Muscle of leg (tissue), 3 donors: ENCODE measurements at regions not wholly inside any gene's neighbourhood (a gene's known extent, or its start where the extent isn't known, plus 50 kb on each side); places are given as distances from the start of the nearest gene placed in this dataset.
"Not testable (repeated sequence)": the region's sequence is repeated elsewhere in the genome, so short reads cannot be mapped to it uniquely, and the experiment has no call there.

Source experiments
- DNase-seq: peaks from one replicate; pipeline ENCODE4 v3.0.0; 2013
- H3K27ac ChIP-seq: one replicate; pipeline ENCODE4 v1.5.1; 2013; ENCODE audit warnings: mild to moderate bottlenecking, low read length, control low read depth
- H3K27me3 ChIP-seq: one replicate; pipeline ENCODE4 v1.6.1; 2013; ENCODE audit warnings: low read length; ENCODE audit not compliant: control insufficient read depth, insufficient read depth
- H3K36me3 ChIP-seq: one replicate; pipeline ENCODE4 v1.6.1; 2013; ENCODE audit warnings: low read length; ENCODE audit not compliant: control insufficient read depth, insufficient read depth
- H3K4me1 ChIP-seq: one replicate; pipeline ENCODE4 v1.6.1; 2013; ENCODE audit warnings: low read length; ENCODE audit not compliant: control insufficient read depth, insufficient read depth
- H3K4me3 ChIP-seq: one replicate; pipeline ENCODE4 v1.5.1; 2013; ENCODE audit warnings: low read length, control low read depth
- H3K9me3 ChIP-seq: replicated peaks from 2 replicates; pipeline ENCODE4 v1.6.1; 2013; ENCODE audit warnings: low read depth, low read length; ENCODE audit not compliant: control insufficient read depth
- WGBS: methylation state at CpG from one replicate; pipeline ENCODE4 v1.1.5; 2013; ENCODE audit warnings: missing lambda C conversion rate; ENCODE audit not compliant: insufficient coverage; 5-methylcytosine and 5-hydroxymethylcytosine counted together

DNA sequence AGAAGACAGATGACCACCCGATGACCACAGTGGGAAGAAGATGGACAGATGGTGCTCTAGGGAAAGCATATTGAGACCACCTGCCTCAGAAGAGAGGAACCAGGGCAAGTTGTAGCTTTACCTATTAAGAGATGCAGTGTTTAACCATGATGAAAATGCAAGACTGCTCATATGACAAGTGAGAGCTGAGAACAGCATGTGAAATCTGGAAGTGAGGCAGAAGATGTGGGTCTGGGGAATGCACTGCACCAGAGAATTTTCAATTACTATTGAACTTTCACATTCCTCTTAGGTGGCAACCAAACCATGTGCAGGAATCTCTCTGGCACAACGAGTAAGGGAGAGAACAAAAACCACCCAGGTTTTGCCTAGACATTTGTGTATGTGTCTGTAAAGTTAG is 184.8 kb upstream of the CRIM1 start:
- no peaks in the 10 kb centered on the region for H3K9me3 ChIP-seq
- no peak overlapping the region for H3K4me3 ChIP-seq
- 86% methylated on average over 1 of the region's 2 CpGs for WGBS
- H3K36me3 ChIP-seq, result no peaks in the 10 kb centered on the region
- no peaks in the 10 kb centered on the region for H3K4me1 ChIP-seq
- no peak for DNase-seq
- no peaks in the 10 kb centered on the region for H3K27me3 ChIP-seq
- no peak overlapping the region for H3K27ac ChIP-seq

DNA sequence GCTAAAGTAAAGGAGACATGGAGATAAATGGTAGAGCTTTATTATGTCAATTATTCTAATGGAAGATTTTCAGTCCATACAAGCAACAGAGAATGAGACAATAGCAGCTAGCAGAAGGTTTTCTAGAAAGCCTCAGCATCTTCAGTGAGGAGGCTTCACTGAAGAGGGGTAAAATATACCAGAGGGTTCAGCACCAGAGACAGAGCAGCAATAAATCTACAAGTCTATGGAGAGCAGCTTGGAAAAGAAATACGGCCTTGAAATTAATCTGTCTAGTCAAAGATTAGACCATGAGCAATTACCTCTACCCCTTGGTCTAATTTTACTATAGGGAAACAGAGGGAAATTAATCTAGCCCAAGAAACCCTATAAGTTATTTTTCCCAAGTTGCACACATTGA is 185.7 kb upstream of the CRIM1 start:
- H3K36me3 ChIP-seq, result no peaks in the 10 kb centered on the region
- no peak for DNase-seq
- H3K4me3 ChIP-seq, result no peak overlapping the region
- no peaks in the 10 kb centered on the region for H3K4me1 ChIP-seq
- H3K9me3 ChIP-seq, result no peaks in the 10 kb centered on the region
- H3K27me3 ChIP-seq, result no peaks in the 10 kb centered on the region
- no CpG with 5 or more reads among the region's 1 CpG for WGBS
- H3K27ac ChIP-seq, result no peak overlapping the region

DNA sequence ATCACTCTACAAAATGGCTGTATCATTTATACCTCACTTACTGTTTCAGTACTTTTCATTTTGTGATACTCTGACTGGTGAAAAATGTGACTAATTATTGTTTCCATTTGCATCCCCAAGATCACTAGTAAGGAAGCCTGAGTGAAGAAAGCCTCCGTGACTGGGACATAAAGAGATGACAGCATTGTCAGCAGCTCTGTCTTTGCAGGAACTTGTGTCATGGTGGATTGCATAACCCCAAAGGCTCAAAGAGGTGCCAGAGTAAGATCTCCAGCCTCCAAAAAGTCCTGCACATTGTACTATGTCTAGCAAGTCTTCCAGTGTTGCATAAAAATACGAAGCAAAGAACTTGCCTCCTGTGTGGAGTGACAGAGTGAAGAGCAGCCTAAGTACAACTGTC is 187.5 kb upstream of the CRIM1 start:
- H3K4me1 ChIP-seq, result no peaks in the 10 kb centered on the region
- no peaks in the 10 kb centered on the region for H3K27me3 ChIP-seq
- no peaks in the 10 kb centered on the region for H3K36me3 ChIP-seq
- no peak for DNase-seq
- no peaks in the 10 kb centered on the region for H3K9me3 ChIP-seq
- WGBS, result 63% methylated on average over 2 of the region's 2 CpGs
- H3K27ac ChIP-seq, result no peak overlapping the region
- no peak overlapping the region for H3K4me3 ChIP-seq

DNA sequence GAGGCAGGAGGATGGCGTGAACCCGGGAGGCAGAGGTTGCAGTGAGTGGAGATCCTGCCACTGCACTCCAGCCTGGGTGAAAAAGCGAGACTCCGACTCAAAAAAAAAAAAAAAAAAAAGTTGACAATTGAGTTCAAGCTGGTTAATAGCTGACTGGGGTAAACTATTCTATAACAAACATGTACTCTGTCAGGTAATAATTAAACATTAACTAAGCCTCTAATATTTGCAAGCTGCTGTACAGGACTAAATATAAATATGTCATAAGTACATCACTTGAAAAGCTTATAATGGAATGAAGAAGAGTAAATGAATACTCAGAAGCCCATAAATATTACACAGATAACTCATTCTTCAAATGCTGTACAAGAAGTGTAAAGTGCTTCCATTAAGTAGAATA is 190.4 kb upstream of the CRIM1 start:
- WGBS, result no CpG with 5 or more reads among the region's 4 CpGs
- no peak for DNase-seq
- Histone ChIP-seq H3K9me3 (no peaks in the 10 kb centered on the region), H3K4me3 (no peak overlapping the region), H3K4me1 (no peaks in the 10 kb centered on the region), H3K27ac (no peak overlapping the region), H3K36me3 (no peaks in the 10 kb centered on the region), H3K27me3 (no peaks in the 10 kb centered on the region)

DNA sequence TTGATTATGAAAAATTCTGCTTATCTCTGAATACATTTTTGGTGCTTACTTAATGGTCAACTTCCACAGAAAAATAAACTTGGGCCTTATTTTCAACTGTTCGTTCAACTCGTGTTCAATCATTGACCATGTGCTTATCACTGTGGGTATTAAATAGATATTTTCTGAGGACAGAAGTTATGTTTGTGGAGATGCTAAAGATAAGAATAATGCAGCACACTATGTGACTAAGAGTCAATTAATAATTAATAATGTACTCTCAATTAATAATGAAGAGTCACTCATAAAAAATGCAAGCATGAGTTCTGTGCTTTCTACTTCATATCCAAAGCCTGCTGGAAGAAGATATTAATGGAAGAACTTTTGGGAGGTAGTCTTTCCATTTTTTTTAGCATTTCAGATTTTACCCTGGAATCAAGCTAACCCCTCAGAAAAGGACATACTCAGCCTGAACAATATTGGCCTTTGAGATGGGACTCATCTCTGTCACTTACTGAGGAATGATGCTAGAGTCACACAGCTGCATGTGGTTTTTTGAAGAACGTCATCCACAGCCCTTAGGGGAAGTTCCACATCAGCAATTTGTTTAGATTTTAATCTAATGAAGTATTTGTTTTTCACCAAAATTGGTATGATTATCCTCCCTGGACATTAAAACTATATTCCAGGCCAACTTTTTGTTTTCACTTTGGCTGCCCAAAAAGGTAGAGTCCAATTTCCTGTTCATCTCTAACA is 191.9 kb upstream of the CRIM1 start:
- Histone ChIP-seq H3K9me3 (no peaks in the 10 kb centered on the region), H3K4me3 (no peak overlapping the region), H3K27me3 (no peaks in the 10 kb centered on the region), H3K36me3 (no peaks in the 10 kb centered on the region), H3K27ac (no peak overlapping the region), H3K4me1 (no peaks in the 10 kb centered on the region)
- no CpG with 5 or more reads among the region's 3 CpGs for WGBS
- no peak for DNase-seq

DNA sequence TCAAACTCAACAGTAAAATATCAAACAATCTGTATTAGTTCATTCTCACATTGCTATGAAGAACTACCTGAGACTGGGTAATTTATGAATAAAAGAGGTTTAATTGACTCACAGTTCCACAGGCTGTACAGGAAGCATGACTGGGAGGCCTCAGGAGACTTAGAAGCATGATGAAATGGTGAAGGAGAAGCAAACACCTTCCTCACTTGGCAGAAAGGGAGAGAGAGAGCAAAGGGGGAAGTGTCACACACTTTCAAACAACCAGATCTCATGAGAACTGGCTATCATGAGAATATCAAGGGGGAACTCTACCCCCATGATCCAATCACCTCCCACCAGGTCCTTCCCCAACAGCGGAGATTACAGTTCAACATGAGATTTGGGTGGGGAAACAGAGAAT is 198.5 kb upstream of the CRIM1 start:
- WGBS, result no CpG with 5 or more reads among the region's 1 CpG
- not testable (repeated sequence) for H3K27ac ChIP-seq, H3K4me3 ChIP-seq, DNase-seq, H3K36me3 ChIP-seq, H3K9me3 ChIP-seq, H3K27me3 ChIP-seq, H3K4me1 ChIP-seq

DNA sequence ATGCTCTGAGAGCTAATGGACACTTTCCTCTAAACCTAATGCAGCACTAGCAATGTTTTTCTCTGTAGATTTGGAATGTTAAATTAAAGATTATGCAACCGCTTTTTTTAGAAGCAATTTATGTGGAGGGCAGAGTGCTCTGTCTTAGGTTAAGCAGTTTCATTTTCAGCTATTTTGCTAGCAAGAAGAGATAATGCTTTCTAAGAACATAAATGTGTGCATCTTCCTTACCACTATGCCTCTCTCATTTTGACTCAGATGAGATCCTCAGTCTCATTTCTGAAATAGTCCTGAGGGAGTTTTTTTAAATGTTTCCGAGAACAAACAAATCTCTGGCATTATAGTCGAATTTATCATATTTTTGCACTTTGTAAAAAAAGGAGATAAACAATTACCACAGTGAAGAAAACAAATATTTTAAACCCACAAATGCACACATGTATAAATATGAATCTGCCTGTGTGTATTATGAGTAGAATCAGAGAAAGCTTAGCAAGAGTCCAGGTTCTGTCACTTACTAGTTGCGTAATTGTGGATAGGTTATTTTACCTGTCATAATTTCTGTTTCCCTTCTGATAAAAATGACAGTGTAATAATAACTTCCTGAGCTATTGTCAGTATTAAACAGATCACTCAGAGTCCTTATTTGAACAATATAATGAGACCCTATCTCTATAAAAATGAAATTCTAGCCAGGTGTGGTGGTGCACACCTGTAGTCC is 207.7 kb upstream of the CRIM1 start:
- H3K4me3 ChIP-seq, result no peak overlapping the region
- no peaks in the 10 kb centered on the region for H3K4me1 ChIP-seq
- no peaks in the 10 kb centered on the region for H3K9me3 ChIP-seq
- no peak for DNase-seq
- H3K27me3 ChIP-seq, result no peaks in the 10 kb centered on the region
- H3K27ac ChIP-seq, result no peak overlapping the region
- H3K36me3 ChIP-seq, result no peaks in the 10 kb centered on the region
- WGBS, result no CpG with 5 or more reads among the region's 4 CpGs

DNA sequence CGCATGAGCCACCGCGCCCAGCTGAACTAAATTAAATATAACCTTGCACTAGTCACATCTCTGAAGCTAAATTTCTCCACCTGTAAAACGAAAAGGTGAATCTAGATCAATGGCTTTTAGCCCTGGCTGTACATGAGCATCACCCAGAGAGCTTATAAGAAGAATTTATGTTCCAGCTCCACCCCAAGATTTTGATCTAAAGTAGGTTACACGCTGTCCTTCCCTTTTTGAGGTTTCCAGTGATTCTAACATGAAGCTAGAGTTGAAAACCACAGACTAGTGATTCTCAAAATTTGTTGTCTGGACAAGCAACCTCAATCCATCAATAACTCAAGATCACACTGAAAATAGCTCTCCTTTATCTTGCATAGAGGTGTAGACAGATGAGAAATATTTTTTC is 208.8 kb upstream of the CRIM1 start:
- no peaks in the 10 kb centered on the region for H3K27me3 ChIP-seq
- H3K9me3 ChIP-seq, result no peaks in the 10 kb centered on the region
- no peak for DNase-seq
- H3K27ac ChIP-seq, result no peak overlapping the region
- no peaks in the 10 kb centered on the region for H3K4me1 ChIP-seq
- no peaks in the 10 kb centered on the region for H3K36me3 ChIP-seq
- H3K4me3 ChIP-seq, result no peak overlapping the region
- WGBS, result 86% methylated on average over 4 of the region's 5 CpGs

DNA sequence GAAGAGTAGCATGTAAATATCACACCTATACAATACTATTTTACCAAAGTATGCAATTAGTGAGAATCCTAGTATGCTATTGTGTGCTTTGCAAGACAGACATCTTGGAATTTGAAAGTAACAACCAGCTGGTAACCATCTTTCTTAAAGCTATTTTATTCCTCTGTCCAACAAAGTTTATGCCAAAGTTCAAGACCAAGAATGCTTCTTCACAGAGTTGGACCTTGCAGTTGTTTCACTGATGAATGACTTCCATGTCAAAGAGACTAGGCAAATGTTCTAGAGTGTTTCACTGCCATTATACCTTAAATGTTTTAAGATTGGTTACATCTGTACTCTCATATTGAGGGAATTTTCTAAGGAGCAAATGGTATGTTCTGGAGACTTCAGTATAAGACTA is 215.2 kb upstream of the CRIM1 start:
- Histone ChIP-seq H3K4me3 (no peak overlapping the region), H3K27me3 (no peaks in the 10 kb centered on the region), H3K36me3 (no peaks in the 10 kb centered on the region), H3K9me3 (no peaks in the 10 kb centered on the region), H3K4me1 (no peaks in the 10 kb centered on the region), H3K27ac (no peak overlapping the region)
- no peak for DNase-seq

DNA sequence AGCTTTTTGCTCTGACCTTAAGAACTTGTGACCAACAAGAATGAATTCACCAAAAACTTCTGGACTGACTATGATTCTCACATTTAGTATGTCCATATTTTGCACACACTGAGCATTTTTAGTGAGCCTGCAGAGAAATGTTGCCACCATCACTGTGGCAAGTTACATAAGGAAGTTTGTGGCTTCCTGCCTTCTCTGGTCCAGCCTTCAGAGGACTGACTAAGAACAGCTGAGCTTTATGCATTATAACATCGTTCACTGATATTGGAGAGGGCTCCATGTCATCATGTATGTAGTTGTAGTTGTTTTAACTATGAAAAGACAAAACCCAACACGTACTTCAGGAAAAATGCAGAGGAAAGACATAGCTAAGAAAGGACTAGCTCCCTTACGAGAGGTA is 218.0 kb upstream of the CRIM1 start:
- Histone ChIP-seq H3K27ac (no peak overlapping the region), H3K4me1 (no peaks in the 10 kb centered on the region), H3K27me3 (no peaks in the 10 kb centered on the region), H3K36me3 (no peaks in the 10 kb centered on the region), H3K9me3 (no peaks in the 10 kb centered on the region), H3K4me3 (no peak overlapping the region)
- DNase-seq, result no peak
- WGBS, result no CpG with 5 or more reads among the region's 3 CpGs

DNA sequence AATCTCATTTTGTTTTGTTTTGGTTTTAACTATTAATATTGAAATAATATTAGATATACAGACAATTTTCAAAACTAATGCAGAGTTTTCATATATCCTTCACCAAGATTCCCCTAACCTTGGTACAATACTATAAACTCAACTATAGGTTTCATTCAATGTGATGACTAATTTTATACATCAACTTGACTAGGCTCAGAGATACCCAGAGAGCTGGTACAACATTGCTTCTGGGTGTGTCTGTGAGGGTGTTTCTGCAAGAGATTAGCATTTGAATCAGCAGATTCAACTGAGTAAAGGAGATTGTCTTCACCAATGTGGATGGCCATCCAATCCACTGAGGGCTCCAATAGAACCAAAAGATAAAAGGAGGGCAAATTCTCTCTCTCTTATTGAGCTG is 221.3 kb upstream of the CRIM1 start:
- H3K4me3 ChIP-seq, result no peak overlapping the region

More for the DNA sequence above, 221.3 kb upstream of the CRIM1 start:
- Histone ChIP-seq H3K27me3 (no peaks in the 10 kb centered on the region), H3K36me3 (no peaks in the 10 kb centered on the region), H3K4me1 (no peaks in the 10 kb centered on the region), H3K27ac (no peak overlapping the region), H3K9me3 (no peaks in the 10 kb centered on the region)
- no peak for DNase-seq
